ENCODE measurements at regions not wholly inside any gene's neighbourhood (a gene's known extent, or its start where the extent isn't known, plus 50 kb on each side); places are given as distances from the start of the nearest gene placed in this dataset.

DNA sequence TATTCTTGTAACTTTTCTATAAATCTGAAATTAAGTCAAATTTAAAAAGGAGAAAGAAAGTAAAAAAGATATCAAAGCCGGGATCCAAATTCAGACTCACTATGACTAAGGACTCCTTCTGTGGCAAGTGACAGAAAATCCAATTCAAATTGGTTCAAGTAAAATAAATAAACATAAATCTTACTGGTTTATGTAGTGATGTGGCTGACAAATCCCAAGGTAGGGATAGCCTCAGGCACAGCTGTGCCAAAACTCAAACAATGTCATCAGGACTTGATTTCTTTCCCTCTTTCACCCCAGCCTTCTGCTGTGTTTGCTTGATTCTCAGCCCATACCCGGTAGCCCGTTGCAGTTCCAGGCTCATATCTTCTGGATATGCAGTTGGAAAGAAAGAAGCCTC is 284.6 kb downstream of the SP3 start:
- Histone ChIP-seq H3K27me3 (ENCODE audit: control insufficient read depth in 1 of 2, insufficient read depth in 2 of 2, low read length in 2 of 2) (no peaks in the 10 kb centered on the region), H3K36me3 (ENCODE audit: control insufficient read depth in 2 of 2, insufficient read depth in 2 of 2, low read length in 1 of 2) (no peaks in the 10 kb centered on the region), H3K4me3 (ENCODE audit: low read depth in 1 of 2, low read length in 2 of 2) (no peak overlapping the region), H3K9me3 (ENCODE audit: control insufficient read depth in 2 of 2, insufficient read depth in 1 of 2, low read depth in 1 of 2, low read length in 1 of 2) (no peaks in the 10 kb centered on the region), H3K27ac (ENCODE audit: low read depth in 2 of 2, low read length in 1 of 2) (no peak overlapping the region), H3K4me1 (ENCODE audit: control insufficient read depth in 2 of 2, insufficient read depth in 2 of 2, low read length in 1 of 2) (peaks cover 0 to 2% of the 10 kb centered on the region in 2 donors)
- WGBS, 2 donors = 35 to 52% methylated on average over 3 of the region's 3 CpGs

DNA sequence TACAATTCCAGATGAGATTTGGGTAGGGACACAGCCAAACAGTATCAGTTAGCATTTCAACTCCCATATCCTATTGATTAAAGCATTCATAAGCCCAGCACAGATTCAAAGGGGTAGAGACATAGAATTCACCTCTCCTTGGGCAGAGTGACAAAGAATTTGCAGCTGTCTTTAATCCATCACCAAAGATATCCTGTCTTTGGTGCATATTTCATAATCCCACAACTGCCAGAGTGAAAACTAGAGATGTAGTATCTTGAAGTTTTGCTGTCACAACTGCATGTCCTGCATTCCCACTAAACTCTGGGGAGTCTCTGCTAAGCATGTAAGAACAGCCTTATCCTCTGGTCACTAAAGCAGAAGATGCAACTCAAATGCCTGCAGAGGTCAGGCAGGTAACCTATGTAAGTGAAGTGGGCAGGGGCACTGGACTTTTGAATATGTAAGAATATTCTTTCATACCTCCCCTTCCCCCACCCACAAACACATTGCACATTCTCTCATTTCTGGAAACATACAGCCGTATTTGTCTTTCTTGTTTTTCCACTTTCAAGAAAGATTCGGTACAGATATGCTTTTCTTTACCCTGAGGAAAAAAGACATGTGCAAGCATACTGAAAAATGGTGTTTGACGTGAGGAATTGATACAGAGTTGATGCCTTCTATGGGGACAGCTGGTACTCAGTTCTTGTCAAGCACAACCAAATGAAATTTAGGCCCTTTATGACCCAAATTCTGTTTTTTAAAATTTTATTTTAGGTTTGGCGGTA is 283.1 kb downstream of the SP3 start:
- no peak overlapping the region for H3K4me3 ChIP-seq (ENCODE audit: low read depth in 1 of 2, low read length in 2 of 2)
- H3K9me3 ChIP-seq (ENCODE audit: control insufficient read depth in 2 of 2, insufficient read depth in 1 of 2, low read depth in 1 of 2, low read length in 1 of 2) = no peaks in the 10 kb centered on the region
- WGBS, 2 donors = 66 to 72% methylated on average over 4 of the region's 4 CpGs
- peaks cover 0 to 2% of the 10 kb centered on the region in 2 donors for H3K4me1 ChIP-seq (ENCODE audit: control insufficient read depth in 2 of 2, insufficient read depth in 2 of 2, low read length in 1 of 2)
- no peaks in the 10 kb centered on the region for H3K36me3 ChIP-seq (ENCODE audit: control insufficient read depth in 2 of 2, insufficient read depth in 2 of 2, low read length in 1 of 2)
- H3K27ac ChIP-seq (ENCODE audit: low read depth in 2 of 2, low read length in 1 of 2) = no peak overlapping the region
- H3K27me3 ChIP-seq (ENCODE audit: control insufficient read depth in 1 of 2, insufficient read depth in 2 of 2, low read length in 2 of 2) = no peaks in the 10 kb centered on the region

DNA sequence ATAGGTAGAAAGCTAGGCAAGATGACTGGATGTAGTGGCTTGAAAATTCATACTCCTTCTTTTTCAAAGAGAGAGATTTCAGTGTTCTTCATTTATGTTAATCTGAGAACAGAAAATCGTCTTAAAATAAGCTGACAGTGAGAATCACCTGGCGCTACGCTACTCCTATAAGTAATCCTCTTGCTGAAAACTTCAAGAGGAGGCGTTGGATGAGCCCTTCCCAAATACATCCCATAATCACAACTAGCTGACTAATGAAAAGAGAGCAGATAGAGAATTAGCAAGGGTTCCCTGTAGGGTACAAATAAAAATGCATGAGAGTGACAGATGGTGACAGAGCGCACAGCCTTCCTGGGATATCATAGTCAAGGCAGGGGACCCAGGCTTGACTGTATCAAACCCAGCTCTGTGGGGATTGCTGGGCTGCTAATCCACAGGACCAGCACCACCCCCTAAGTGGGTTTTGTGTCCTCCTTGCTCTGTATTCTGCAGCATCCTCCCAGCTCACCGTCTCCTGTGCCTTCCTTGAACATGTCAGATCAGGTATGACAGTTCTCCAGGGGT is 280.2 kb downstream of the SP3 start:
- H3K27me3 ChIP-seq (ENCODE audit: control insufficient read depth in 1 of 2, insufficient read depth in 2 of 2, low read length in 2 of 2) = no peaks in the 10 kb centered on the region
- H3K4me1 ChIP-seq (ENCODE audit: control insufficient read depth in 2 of 2, insufficient read depth in 2 of 2, low read length in 1 of 2) = peaks cover 0 to 2% of the 10 kb centered on the region in 2 donors
- H3K9me3 ChIP-seq (ENCODE audit: control insufficient read depth in 2 of 2, insufficient read depth in 1 of 2, low read depth in 1 of 2, low read length in 1 of 2) = no peaks in the 10 kb centered on the region
- WGBS, 2 donors = 84 to 89% methylated on average over 6 of the region's 6 CpGs
- H3K4me3 ChIP-seq (ENCODE audit: low read depth in 1 of 2, low read length in 2 of 2) = no peak overlapping the region
- H3K27ac ChIP-seq (ENCODE audit: low read depth in 2 of 2, low read length in 1 of 2) = no peak overlapping the region
- H3K36me3 ChIP-seq (ENCODE audit: control insufficient read depth in 2 of 2, insufficient read depth in 2 of 2, low read length in 1 of 2) = no peaks in the 10 kb centered on the region

DNA sequence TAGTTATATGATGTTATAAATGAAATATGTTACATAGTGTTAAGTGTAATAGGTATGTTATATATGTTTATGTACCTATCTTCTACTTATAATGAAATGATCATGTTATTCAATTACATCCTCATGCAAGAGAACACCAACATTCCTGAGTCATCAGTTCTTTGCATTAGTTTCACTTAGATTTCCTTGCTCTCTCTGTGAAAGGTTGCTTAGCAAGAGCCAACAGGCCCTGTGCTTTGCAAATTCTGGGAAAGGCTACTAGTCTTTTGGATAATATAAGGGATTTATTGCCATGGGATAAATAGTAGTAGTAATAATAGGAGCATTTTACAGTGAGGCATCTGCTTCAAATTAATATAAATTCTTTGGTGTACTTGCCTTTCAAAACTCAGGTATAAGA is 274.8 kb downstream of the SP3 start:
- Histone ChIP-seq H3K36me3 (ENCODE audit: control insufficient read depth in 2 of 2, insufficient read depth in 2 of 2, low read length in 1 of 2) (no peaks in the 10 kb centered on the region), H3K4me3 (ENCODE audit: low read depth in 1 of 2, low read length in 2 of 2) (no peak overlapping the region), H3K27ac (ENCODE audit: low read depth in 2 of 2, low read length in 1 of 2) (no peak overlapping the region), H3K27me3 (ENCODE audit: control insufficient read depth in 1 of 2, insufficient read depth in 2 of 2, low read length in 2 of 2) (no peaks in the 10 kb centered on the region), H3K9me3 (ENCODE audit: control insufficient read depth in 2 of 2, insufficient read depth in 1 of 2, low read depth in 1 of 2, low read length in 1 of 2) (no peaks in the 10 kb centered on the region), H3K4me1 (ENCODE audit: control insufficient read depth in 2 of 2, insufficient read depth in 2 of 2, low read length in 1 of 2) (no peaks in the 10 kb centered on the region)

DNA sequence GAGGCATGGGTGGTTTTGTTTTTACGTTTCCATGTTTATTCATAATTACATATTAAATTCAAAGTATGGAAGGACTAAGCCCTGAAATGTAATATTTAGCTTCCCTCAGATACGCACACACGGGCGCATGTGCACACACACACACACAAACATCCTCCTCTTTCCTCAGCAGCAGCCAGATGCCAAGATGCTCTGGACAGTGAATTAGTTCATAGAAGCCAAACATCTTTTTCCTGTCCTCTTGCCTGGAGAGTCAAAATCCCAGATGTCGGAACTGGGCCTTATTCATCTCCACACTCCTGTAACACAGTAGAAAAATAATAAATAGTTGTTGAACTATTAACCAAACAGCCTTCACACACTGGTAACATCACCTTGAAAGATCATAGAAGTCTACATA is 273.1 kb downstream of the SP3 start:
- H3K9me3 ChIP-seq (ENCODE audit: control insufficient read depth in 2 of 2, insufficient read depth in 1 of 2, low read depth in 1 of 2, low read length in 1 of 2) = no peaks in the 10 kb centered on the region
- H3K36me3 ChIP-seq (ENCODE audit: control insufficient read depth in 2 of 2, insufficient read depth in 2 of 2, low read length in 1 of 2) = no peaks in the 10 kb centered on the region
- no peak overlapping the region for H3K27ac ChIP-seq (ENCODE audit: low read depth in 2 of 2, low read length in 1 of 2)
- H3K4me1 ChIP-seq (ENCODE audit: control insufficient read depth in 2 of 2, insufficient read depth in 2 of 2, low read length in 1 of 2) = no peaks in the 10 kb centered on the region
- H3K4me3 ChIP-seq (ENCODE audit: low read depth in 1 of 2, low read length in 2 of 2) = no peak overlapping the region
- 78 to 85% methylated on average over 5 of the region's 5 CpGs for WGBS, 2 donors
- no peaks in the 10 kb centered on the region for H3K27me3 ChIP-seq (ENCODE audit: control insufficient read depth in 1 of 2, insufficient read depth in 2 of 2, low read length in 2 of 2)

DNA sequence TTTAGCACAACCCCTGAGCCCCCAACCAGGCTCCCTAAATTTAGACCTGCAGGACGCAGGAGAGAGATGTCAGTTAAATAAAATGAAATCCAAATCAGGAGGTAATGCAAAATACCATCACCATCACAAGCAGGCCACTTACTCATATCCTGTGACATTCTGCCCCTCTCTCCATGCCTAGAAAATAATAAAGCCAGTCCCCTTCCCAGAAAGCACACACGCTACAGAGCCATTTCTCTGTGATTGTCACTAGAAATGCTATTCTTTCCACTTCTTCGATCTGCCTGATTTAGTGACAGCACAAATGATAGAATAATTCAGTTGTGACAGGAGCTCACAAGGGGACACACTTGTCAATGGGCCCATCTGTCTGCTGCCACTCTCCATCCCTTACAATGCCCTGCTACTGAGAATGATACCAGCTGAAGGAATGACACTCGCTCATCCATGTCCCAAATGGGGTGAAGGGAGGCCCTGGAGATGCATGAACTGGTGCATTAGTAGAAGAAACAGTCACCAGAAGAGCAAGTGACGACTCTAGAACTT is 272.1 kb downstream of the SP3 start:
- Histone ChIP-seq H3K36me3 (ENCODE audit: control insufficient read depth in 2 of 2, insufficient read depth in 2 of 2, low read length in 1 of 2) (no peaks in the 10 kb centered on the region), H3K4me3 (ENCODE audit: low read depth in 1 of 2, low read length in 2 of 2) (no peak overlapping the region), H3K27ac (ENCODE audit: low read depth in 2 of 2, low read length in 1 of 2) (no peak overlapping the region), H3K4me1 (ENCODE audit: control insufficient read depth in 2 of 2, insufficient read depth in 2 of 2, low read length in 1 of 2) (no peaks in the 10 kb centered on the region), H3K27me3 (ENCODE audit: control insufficient read depth in 1 of 2, insufficient read depth in 2 of 2, low read length in 2 of 2) (no peaks in the 10 kb centered on the region), H3K9me3 (ENCODE audit: control insufficient read depth in 2 of 2, insufficient read depth in 1 of 2, low read depth in 1 of 2, low read length in 1 of 2) (no peaks in the 10 kb centered on the region)
- 87 to 91% methylated on average over 5 of the region's 5 CpGs for WGBS, 2 donors

DNA sequence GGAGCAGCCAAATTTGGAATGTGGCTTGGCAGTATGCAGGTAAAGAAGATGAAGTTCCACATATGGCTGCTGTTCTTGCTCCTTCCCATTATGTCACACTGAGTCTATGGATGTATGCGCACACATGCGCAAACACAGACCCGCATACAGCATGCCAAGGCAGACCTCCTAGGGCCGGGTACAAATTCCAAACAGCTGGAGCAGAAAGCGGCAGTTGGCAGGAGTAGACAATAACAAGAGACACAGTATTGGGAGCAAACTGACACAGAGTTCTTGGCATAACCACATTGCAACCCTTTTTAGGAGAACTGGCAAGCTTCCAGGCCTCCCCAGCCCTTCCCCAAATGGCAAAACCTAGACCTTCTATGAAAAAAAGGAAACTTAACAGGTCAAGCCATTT is 268.9 kb downstream of the SP3 start:
- Histone ChIP-seq H3K4me3 (ENCODE audit: low read depth in 1 of 2, low read length in 2 of 2) (no peak overlapping the region), H3K9me3 (ENCODE audit: control insufficient read depth in 2 of 2, insufficient read depth in 1 of 2, low read depth in 1 of 2, low read length in 1 of 2) (no peaks in the 10 kb centered on the region), H3K27me3 (ENCODE audit: control insufficient read depth in 1 of 2, insufficient read depth in 2 of 2, low read length in 2 of 2) (no peaks in the 10 kb centered on the region), H3K27ac (ENCODE audit: low read depth in 2 of 2, low read length in 1 of 2) (no peak overlapping the region), H3K36me3 (ENCODE audit: control insufficient read depth in 2 of 2, insufficient read depth in 2 of 2, low read length in 1 of 2) (no peaks in the 10 kb centered on the region), H3K4me1 (ENCODE audit: control insufficient read depth in 2 of 2, insufficient read depth in 2 of 2, low read length in 1 of 2) (no peaks in the 10 kb centered on the region)
- 84 to 91% methylated on average over 5 of the region's 5 CpGs for WGBS, 2 donors

DNA sequence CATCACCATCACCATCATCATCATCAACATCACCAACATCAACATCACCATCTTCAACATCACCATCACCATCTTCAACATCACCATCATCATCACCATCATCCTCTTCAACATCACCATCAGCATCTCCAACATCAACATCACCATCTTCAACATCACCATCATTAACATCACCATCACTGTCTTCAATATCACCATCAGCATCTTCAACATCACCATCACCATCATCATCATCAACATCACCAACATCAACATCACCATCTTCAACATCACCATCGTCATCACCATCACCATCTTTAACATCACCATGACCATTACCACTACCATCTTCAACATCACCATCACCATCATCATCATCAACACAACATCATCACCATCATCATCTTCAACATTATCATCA is 267.2 kb downstream of the SP3 start:
- Histone ChIP-seq H3K27me3 (ENCODE audit: control insufficient read depth in 1 of 2, insufficient read depth in 2 of 2, low read length in 2 of 2) (no peaks in the 10 kb centered on the region), H3K9me3 (ENCODE audit: control insufficient read depth in 2 of 2, insufficient read depth in 1 of 2, low read depth in 1 of 2, low read length in 1 of 2) (no peaks in the 10 kb centered on the region), H3K27ac (ENCODE audit: low read depth in 2 of 2, low read length in 1 of 2) (no peak overlapping the region), H3K4me3 (ENCODE audit: low read depth in 1 of 2, low read length in 2 of 2) (no peak overlapping the region), H3K4me1 (ENCODE audit: control insufficient read depth in 2 of 2, insufficient read depth in 2 of 2, low read length in 1 of 2) (no peaks in the 10 kb centered on the region), H3K36me3 (ENCODE audit: control insufficient read depth in 2 of 2, insufficient read depth in 2 of 2, low read length in 1 of 2) (no peaks in the 10 kb centered on the region)
- whole genome bisulfite sequencing, 2 donors = 95 to 99% methylated on average over 1 of the region's 1 CpG

DNA sequence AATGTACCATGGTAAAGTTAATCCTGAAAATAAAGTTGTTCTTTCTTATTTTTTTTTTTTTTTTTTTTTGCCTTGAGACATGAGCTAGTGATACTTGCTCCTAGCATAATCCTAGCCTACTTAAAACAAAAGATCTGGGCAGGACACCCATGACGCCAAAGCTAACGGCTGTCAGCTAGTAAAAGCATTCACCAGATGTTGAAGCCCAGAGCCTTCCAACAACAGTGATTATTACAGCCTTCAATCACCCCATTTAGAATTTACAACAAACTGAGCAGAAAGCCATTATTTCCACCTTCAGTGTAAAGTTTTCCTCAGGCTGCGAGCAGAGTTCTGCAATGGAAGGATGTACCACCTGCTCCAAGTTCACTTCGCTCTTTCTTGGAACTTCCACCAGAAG is 259.5 kb downstream of the SP3 start:
- Histone ChIP-seq H3K27ac (ENCODE audit: low read depth in 2 of 2, low read length in 1 of 2) (no peak overlapping the region), H3K4me3 (ENCODE audit: low read depth in 1 of 2, low read length in 2 of 2) (no peak overlapping the region), H3K36me3 (ENCODE audit: control insufficient read depth in 2 of 2, insufficient read depth in 2 of 2, low read length in 1 of 2) (no peaks in the 10 kb centered on the region), H3K4me1 (ENCODE audit: control insufficient read depth in 2 of 2, insufficient read depth in 2 of 2, low read length in 1 of 2) (no peaks in the 10 kb centered on the region), H3K27me3 (ENCODE audit: control insufficient read depth in 1 of 2, insufficient read depth in 2 of 2, low read length in 2 of 2) (peaks cover 0 to 2% of the 10 kb centered on the region in 2 donors), H3K9me3 (ENCODE audit: control insufficient read depth in 2 of 2, insufficient read depth in 1 of 2, low read depth in 1 of 2, low read length in 1 of 2) (no peaks in the 10 kb centered on the region)
- 69 to 78% methylated on average over 4 of the region's 4 CpGs for WGBS, 2 donors

DNA sequence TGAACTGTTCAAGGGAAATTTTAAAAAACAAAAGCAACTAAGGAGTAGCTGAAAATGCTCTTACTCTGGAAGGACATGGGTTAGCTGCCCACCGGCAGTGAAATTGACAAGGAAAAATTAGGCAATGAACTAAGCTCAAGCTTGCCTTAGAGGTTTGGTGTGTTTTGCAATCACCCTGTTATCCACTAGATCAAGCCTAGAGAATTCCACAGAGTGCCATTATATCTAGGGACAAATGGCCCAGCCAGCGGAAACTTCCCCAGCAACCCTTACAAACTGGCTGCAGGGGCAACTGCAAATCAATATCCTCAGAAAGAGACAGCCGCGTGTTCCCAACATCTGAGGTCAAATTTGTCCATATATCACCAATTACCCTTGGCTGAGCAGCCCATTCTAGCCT is 258.2 kb downstream of the SP3 start:
- H3K4me3 ChIP-seq (ENCODE audit: low read depth in 1 of 2, low read length in 2 of 2) = no peak overlapping the region
- 92 to 96% methylated on average over 4 of the region's 4 CpGs for WGBS, 2 donors
- no peak overlapping the region for H3K27ac ChIP-seq (ENCODE audit: low read depth in 2 of 2, low read length in 1 of 2)

More for the DNA sequence above, 258.2 kb downstream of the SP3 start:
- peaks cover 0 to 2% of the 10 kb centered on the region in 2 donors for H3K27me3 ChIP-seq (ENCODE audit: control insufficient read depth in 1 of 2, insufficient read depth in 2 of 2, low read length in 2 of 2)
- no peaks in the 10 kb centered on the region for H3K36me3 ChIP-seq (ENCODE audit: control insufficient read depth in 2 of 2, insufficient read depth in 2 of 2, low read length in 1 of 2)
- no peaks in the 10 kb centered on the region for H3K4me1 ChIP-seq (ENCODE audit: control insufficient read depth in 2 of 2, insufficient read depth in 2 of 2, low read length in 1 of 2)
- H3K9me3 ChIP-seq (ENCODE audit: control insufficient read depth in 2 of 2, insufficient read depth in 1 of 2, low read depth in 1 of 2, low read length in 1 of 2) = no peaks in the 10 kb centered on the region
